ENCODE measurements at regions not wholly inside any gene's neighbourhood (a gene's known extent, or its start where the extent isn't known, plus 50 kb on each side); places are given as distances from the start of the nearest gene placed in this dataset.

DNA sequence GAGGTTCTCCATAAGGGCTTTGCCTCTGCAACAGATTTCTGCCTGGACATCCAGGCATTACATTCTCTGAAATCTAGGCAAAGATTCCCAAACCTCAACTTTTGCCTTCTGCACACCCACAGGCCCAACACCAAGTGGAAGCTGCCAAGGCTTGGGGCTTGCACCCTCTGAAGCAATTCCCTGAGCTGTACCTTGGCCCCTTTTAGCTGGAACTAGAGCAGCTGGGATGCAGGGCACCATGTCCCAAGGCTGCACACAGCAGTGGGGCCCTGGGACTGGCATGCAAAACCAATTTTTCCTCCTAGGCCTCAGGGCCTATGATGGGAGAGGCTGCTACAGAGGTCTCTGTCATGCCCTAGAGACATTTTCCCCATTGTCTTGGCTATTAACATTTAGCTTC lies 943.2 kb downstream of the PCDH17 start:
- TF ChIP-seq, protein P1, sequence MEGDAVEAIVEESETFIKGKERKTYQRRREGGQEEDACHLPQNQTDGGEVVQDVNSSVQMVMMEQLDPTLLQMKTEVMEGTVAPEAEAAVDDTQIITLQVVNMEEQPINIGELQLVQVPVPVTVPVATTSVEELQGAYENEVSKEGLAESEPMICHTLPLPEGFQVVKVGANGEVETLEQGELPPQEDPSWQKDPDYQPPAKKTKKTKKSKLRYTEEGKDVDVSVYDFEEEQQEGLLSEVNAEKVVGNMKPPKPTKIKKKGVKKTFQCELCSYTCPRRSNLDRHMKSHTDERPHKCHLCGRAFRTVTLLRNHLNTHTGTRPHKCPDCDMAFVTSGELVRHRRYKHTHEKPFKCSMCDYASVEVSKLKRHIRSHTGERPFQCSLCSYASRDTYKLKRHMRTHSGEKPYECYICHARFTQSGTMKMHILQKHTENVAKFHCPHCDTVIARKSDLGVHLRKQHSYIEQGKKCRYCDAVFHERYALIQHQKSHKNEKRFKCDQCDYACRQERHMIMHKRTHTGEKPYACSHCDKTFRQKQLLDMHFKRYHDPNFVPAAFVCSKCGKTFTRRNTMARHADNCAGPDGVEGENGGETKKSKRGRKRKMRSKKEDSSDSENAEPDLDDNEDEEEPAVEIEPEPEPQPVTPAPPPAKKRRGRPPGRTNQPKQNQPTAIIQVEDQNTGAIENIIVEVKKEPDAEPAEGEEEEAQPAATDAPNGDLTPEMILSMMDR (conservative IDR thresholded peaks at IDR 0.05; ENCODE audit: low read depth, low read length): no peak
- TF ChIP-seq EZH2 (IDR thresholded peaks at IDR 0.05; ENCODE audit: low read length, unreplicated experiment) (no peak), EZH2phosphoT487 (IDR thresholded peaks at IDR 0.05; ENCODE audit: borderline replicate concordance, low read length) (no peak)
